ENCODE measurements at regions not wholly inside any gene's neighbourhood (a gene's known extent, or its start where the extent isn't known, plus 50 kb on each side); places are given as distances from the start of the nearest gene placed in this dataset.
A peak's percentile ranks its signal among the peaks of the same experiment; 100 is the strongest.
"Not testable (repeated sequence)": the region's sequence is repeated elsewhere in the genome, so short reads cannot be mapped to it uniquely, and the experiment has no call there.

DNA sequence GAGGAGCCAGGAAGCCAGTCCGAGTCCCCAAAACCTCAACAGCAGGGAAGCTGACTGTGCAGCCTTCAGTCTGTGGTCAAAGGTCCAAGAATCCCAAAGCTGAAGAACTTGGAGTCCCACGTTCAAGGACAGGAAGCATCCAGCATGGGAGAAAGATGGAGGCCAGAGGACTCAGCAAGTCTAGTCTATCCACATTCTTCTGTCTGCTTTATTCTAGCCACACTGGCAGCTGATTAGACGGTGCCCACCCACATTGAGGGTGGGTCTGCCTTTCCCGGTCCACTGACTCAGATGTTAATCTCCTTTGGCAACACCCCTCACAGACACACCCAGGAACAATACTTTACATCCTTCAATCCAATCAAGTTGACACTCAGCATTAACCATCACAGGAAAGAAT is 456.5 kb upstream of the TMEM132C start:
- not testable (repeated sequence) for H3K36me3 ChIP-seq (ENCODE audit: control insufficient read depth in 1 of 2, insufficient read depth in 2 of 2, low read length in 2 of 2); H3K4me3 ChIP-seq (ENCODE audit: low read depth in 1 of 2, low read length in 2 of 2); H3K9me3 ChIP-seq (ENCODE audit: control insufficient read depth in 1 of 2, low read length in 2 of 2); H3K27ac ChIP-seq (ENCODE audit: low read length); H3K27me3 ChIP-seq (ENCODE audit: low read depth, low read length)
- peaks cover 0 to 18% of the 10 kb centered on the region in 2 donors for H3K4me1 ChIP-seq (ENCODE audit: control insufficient read depth in 1 of 2, insufficient read depth in 2 of 2, low read length in 2 of 2)

- Histone ChIP-seq H3K27ac (ENCODE audit: low read length) (no peak overlapping the region), H3K9me3 (ENCODE audit: control insufficient read depth in 1 of 2, low read length in 2 of 2) (no peaks in the 10 kb centered on the region), H3K27me3 (ENCODE audit: low read depth, low read length) (no peaks in the 10 kb centered on the region), H3K36me3 (ENCODE audit: control insufficient read depth in 1 of 2, insufficient read depth in 2 of 2, low read length in 2 of 2) (peaks cover 0 to 5% of the 10 kb centered on the region in 2 donors), H3K4me1 (ENCODE audit: control insufficient read depth in 1 of 2, insufficient read depth in 2 of 2, low read length in 2 of 2) (peaks cover 0 to 18% of the 10 kb centered on the region in 2 donors), H3K4me3 (ENCODE audit: low read depth in 1 of 2, low read length in 2 of 2) (no peak overlapping the region)
These were observed 455.0 kb upstream of the TMEM132C start for GRCh38 chr12:127811988-127812387.

DNA sequence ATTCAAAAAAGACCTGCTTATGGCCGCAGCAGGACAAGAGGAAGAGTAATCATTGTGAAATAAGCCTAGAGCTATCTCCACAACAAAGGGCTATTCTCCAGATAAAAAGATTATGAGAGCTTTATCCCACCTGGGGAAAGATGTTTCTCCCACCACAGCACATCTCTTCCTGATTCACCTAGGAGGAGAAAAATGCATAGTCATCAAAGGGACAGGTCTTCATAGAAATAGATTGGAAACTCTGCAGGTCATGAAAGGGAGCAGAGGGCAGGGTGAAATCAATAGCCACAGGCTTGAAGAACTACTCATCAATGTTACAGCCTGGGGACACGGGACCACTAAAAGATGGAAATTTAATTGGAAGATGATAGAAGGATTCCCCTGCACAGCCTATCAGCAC is 453.8 kb upstream of the TMEM132C start:
- Histone ChIP-seq H3K27me3 (ENCODE audit: low read depth, low read length) (no peaks in the 10 kb centered on the region), H3K4me1 (ENCODE audit: control insufficient read depth in 1 of 2, insufficient read depth in 2 of 2, low read length in 2 of 2) (peaks cover 0 to 18% of the 10 kb centered on the region in 2 donors), H3K36me3 (ENCODE audit: control insufficient read depth in 1 of 2, insufficient read depth in 2 of 2, low read length in 2 of 2) (peaks cover 0 to 5% of the 10 kb centered on the region in 2 donors), H3K9me3 (ENCODE audit: control insufficient read depth in 1 of 2, low read length in 2 of 2) (no peaks in the 10 kb centered on the region), H3K27ac (ENCODE audit: low read length) (no peak overlapping the region), H3K4me3 (ENCODE audit: low read depth in 1 of 2, low read length in 2 of 2) (no peak overlapping the region)

DNA sequence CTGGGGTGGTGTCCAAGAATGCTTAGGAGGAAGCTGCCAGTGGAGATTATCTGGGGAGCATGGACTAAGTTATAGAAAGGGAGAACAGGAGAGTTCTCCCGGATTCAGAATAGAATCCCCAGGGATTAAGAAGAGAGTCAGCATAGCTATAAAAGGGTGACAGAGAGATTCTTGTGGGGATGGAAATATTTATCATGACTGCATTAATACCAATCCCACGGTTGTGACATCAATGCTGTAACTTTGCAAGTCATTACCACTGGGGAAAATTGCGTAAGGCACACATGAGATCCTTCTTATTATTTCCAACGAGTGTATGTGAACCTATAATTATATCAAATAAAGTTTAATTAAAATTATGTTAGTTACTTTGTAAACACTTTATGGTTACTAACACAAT is 447.9 kb upstream of the TMEM132C start:
- H3K4me3 ChIP-seq (ENCODE audit: low read depth in 1 of 2, low read length in 2 of 2): no peak overlapping the region
- no peak overlapping the region for H3K27ac ChIP-seq (ENCODE audit: low read length)
- H3K9me3 ChIP-seq (ENCODE audit: control insufficient read depth in 1 of 2, low read length in 2 of 2): no peaks in the 10 kb centered on the region
- H3K36me3 ChIP-seq (ENCODE audit: control insufficient read depth in 1 of 2, insufficient read depth in 2 of 2, low read length in 2 of 2): no peaks in the 10 kb centered on the region
- peaks cover 0 to 5% of the 10 kb centered on the region in 2 donors for H3K4me1 ChIP-seq (ENCODE audit: control insufficient read depth in 1 of 2, insufficient read depth in 2 of 2, low read length in 2 of 2)
- H3K27me3 ChIP-seq (ENCODE audit: low read depth, low read length): no peaks in the 10 kb centered on the region

- Histone ChIP-seq H3K9me3 (ENCODE audit: control insufficient read depth in 1 of 2, low read length in 2 of 2) (no peaks in the 10 kb centered on the region), H3K36me3 (ENCODE audit: control insufficient read depth in 1 of 2, insufficient read depth in 2 of 2, low read length in 2 of 2) (no peaks in the 10 kb centered on the region), H3K27ac (ENCODE audit: low read length) (no peak overlapping the region), H3K27me3 (ENCODE audit: low read depth, low read length) (no peaks in the 10 kb centered on the region), H3K4me3 (ENCODE audit: low read depth in 1 of 2, low read length in 2 of 2) (no peak overlapping the region), H3K4me1 (ENCODE audit: control insufficient read depth in 1 of 2, insufficient read depth in 2 of 2, low read length in 2 of 2) (peaks cover 0 to 5% of the 10 kb centered on the region in 2 donors)
These were observed 446.7 kb upstream of the TMEM132C start for GRCh38 chr12:127820271-127820670.

DNA sequence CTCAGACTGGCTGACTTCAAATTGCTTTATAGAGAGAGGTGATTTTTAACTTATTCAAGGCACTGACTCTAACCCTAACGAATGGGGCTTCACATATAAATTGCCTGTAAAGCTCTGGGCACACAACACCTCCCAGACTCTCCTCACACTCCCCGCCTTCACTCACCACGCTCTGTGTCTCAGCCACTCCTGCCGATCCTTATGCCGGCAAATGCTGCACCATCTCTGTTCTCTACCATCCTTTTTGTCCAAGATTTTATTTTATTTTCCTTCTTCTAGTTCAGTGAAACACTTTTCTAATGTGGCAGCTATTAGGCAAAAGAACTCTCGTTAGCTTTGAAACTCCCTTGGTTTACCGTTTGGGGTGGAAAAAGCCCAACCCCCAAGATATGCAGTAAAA is 446.1 kb upstream of the TMEM132C start:
- Histone ChIP-seq H3K4me3 (ENCODE audit: low read depth in 1 of 2, low read length in 2 of 2) (no peak overlapping the region), H3K36me3 (ENCODE audit: control insufficient read depth in 1 of 2, insufficient read depth in 2 of 2, low read length in 2 of 2) (no peaks in the 10 kb centered on the region), H3K27me3 (ENCODE audit: low read depth, low read length) (no peaks in the 10 kb centered on the region), H3K4me1 (ENCODE audit: control insufficient read depth in 1 of 2, insufficient read depth in 2 of 2, low read length in 2 of 2) (peaks cover 0 to 5% of the 10 kb centered on the region in 2 donors), H3K27ac (ENCODE audit: low read length) (no peak overlapping the region), H3K9me3 (ENCODE audit: control insufficient read depth in 1 of 2, low read length in 2 of 2) (no peaks in the 10 kb centered on the region)

DNA sequence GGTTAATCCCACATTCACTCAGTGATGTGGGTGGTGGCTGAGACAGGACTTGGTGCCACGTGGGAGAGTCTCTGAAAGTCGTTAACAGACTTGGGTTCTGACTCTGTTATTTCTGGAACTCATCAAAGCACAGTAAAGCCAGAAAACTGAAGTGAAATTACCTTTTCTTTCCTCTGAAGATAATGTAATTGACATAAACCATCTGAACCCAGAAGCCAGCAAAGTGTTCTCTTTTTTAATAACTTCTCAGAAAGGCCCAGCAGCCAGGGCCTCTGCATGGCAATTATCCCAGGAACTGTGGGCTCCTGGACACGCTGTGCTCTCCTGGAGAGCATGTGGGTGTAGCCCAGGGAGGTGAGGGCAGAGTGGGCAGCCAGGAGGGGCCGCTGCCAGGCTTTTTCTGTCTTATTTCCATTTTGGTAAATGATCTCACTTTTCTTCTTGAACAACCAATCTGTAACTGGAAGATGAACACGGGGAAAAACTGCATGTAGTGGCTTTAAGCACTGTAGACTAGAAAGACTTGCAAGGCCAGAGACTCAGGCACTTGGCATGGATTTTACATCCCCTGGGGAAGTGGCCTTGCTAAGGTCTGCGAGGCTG is 444.1 kb upstream of the TMEM132C start:
- Histone ChIP-seq H3K27me3 (ENCODE audit: low read depth, low read length) (no peaks in the 10 kb centered on the region), H3K4me1 (ENCODE audit: control insufficient read depth in 1 of 2, insufficient read depth in 2 of 2, low read length in 2 of 2) (peaks cover 0 to 5% of the 10 kb centered on the region in 2 donors), H3K27ac (ENCODE audit: low read length) (peak overlapping the region; percentile 31), H3K9me3 (ENCODE audit: control insufficient read depth in 1 of 2, low read length in 2 of 2) (no peaks in the 10 kb centered on the region), H3K36me3 (ENCODE audit: control insufficient read depth in 1 of 2, insufficient read depth in 2 of 2, low read length in 2 of 2) (no peaks in the 10 kb centered on the region), H3K4me3 (ENCODE audit: low read depth in 1 of 2, low read length in 2 of 2) (no peak overlapping the region)

- peaks cover 0 to 5% of the 10 kb centered on the region in 2 donors for H3K4me1 ChIP-seq (ENCODE audit: control insufficient read depth in 1 of 2, insufficient read depth in 2 of 2, low read length in 2 of 2)
- H3K27ac ChIP-seq (ENCODE audit: low read length): no peak overlapping the region
- H3K27me3 ChIP-seq (ENCODE audit: low read depth, low read length): no peaks in the 10 kb centered on the region
- no peak overlapping the region for H3K4me3 ChIP-seq (ENCODE audit: low read depth in 1 of 2, low read length in 2 of 2)
- no peaks in the 10 kb centered on the region for H3K9me3 ChIP-seq (ENCODE audit: control insufficient read depth in 1 of 2, low read length in 2 of 2)
- no peaks in the 10 kb centered on the region for H3K36me3 ChIP-seq (ENCODE audit: control insufficient read depth in 1 of 2, insufficient read depth in 2 of 2, low read length in 2 of 2)
These were observed 443.2 kb upstream of the TMEM132C start for GRCh38 chr12:127823801-127824200.

- Histone ChIP-seq H3K27me3 (ENCODE audit: low read depth, low read length) (no peaks in the 10 kb centered on the region), H3K27ac (ENCODE audit: low read length) (no peak overlapping the region), H3K36me3 (ENCODE audit: control insufficient read depth in 1 of 2, insufficient read depth in 2 of 2, low read length in 2 of 2) (no peaks in the 10 kb centered on the region), H3K4me3 (ENCODE audit: low read depth in 1 of 2, low read length in 2 of 2) (no peak overlapping the region), H3K4me1 (ENCODE audit: control insufficient read depth in 1 of 2, insufficient read depth in 2 of 2, low read length in 2 of 2) (peaks cover 0 to 10% of the 10 kb centered on the region in 2 donors), H3K9me3 (ENCODE audit: control insufficient read depth in 1 of 2, low read length in 2 of 2) (no peaks in the 10 kb centered on the region)
These were observed 437.5 kb upstream of the TMEM132C start for GRCh38 chr12:127829281-127830064.

- no peaks in the 10 kb centered on the region for H3K9me3 ChIP-seq (ENCODE audit: control insufficient read depth in 1 of 2, low read length in 2 of 2)
- H3K27me3 ChIP-seq (ENCODE audit: low read depth, low read length): no peaks in the 10 kb centered on the region
- no peaks in the 10 kb centered on the region for H3K36me3 ChIP-seq (ENCODE audit: control insufficient read depth in 1 of 2, insufficient read depth in 2 of 2, low read length in 2 of 2)
- no peak overlapping the region for H3K4me3 ChIP-seq (ENCODE audit: low read depth in 1 of 2, low read length in 2 of 2)
- H3K4me1 ChIP-seq (ENCODE audit: control insufficient read depth in 1 of 2, insufficient read depth in 2 of 2, low read length in 2 of 2): peaks cover 0 to 10% of the 10 kb centered on the region in 2 donors
- H3K27ac ChIP-seq (ENCODE audit: low read length): no peak overlapping the region
These were observed 436.9 kb upstream of the TMEM132C start for GRCh38 chr12:127830065-127830460.

DNA sequence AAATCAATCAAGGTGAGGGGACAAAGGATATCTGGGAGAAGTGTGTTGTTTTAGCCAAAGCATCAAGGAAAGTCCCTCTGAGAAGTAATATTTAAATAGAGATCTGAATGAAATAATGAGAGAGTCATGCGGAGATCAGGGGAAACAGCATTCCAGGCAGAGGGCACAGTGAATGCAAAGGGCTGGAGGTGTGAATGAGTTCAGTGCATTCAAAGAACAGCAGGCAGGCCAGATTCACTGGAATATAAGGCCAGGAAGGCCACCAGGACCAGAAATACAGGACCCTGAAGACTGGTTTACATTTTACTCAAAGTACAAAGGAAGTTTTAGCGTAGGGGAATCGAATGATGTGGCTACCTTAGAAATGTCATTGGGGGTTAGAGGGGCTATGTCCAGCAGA is 436.2 kb upstream of the TMEM132C start:
- H3K36me3 ChIP-seq (ENCODE audit: control insufficient read depth in 1 of 2, insufficient read depth in 2 of 2, low read length in 2 of 2): no peaks in the 10 kb centered on the region

More for the DNA sequence above, 436.2 kb upstream of the TMEM132C start:
- no peaks in the 10 kb centered on the region for H3K9me3 ChIP-seq (ENCODE audit: control insufficient read depth in 1 of 2, low read length in 2 of 2)
- H3K4me3 ChIP-seq (ENCODE audit: low read depth in 1 of 2, low read length in 2 of 2): no peak overlapping the region
- no peak overlapping the region for H3K27ac ChIP-seq (ENCODE audit: low read length)
- no peaks in the 10 kb centered on the region for H3K27me3 ChIP-seq (ENCODE audit: low read depth, low read length)
- H3K4me1 ChIP-seq (ENCODE audit: control insufficient read depth in 1 of 2, insufficient read depth in 2 of 2, low read length in 2 of 2): peaks cover 0 to 10% of the 10 kb centered on the region in 2 donors

All from muscle layer of duodenum (tissue), 2 donors.